Pancreas (tissue), 10 donors: ENCODE measurements at regions not wholly inside any gene's neighbourhood (a gene's known extent, or its start where the extent isn't known, plus 50 kb on each side); places are given as distances from the start of the nearest gene placed in this dataset.

Experiments used
- ATAC-seq, 4 donors: fragments of 200-7000 bp; cut with Tn5 transposase; one replicate each; pipeline versions ENCODE4 v1.8.0 to v1.9.1; 2020; ENCODE audit warnings: mild to moderate bottlenecking in 4 of 4, moderate library complexity in 4 of 4
- DNase-seq, 6 donors: peaks; one replicate each; pipeline ENCODE4 v3.0.0-alpha.2; 2020
- FAIRE-seq: peaks from 2 replicates; lab custom pipeline; 2012; peaks lifted over from hg19 to GRCh38; lab: Jason Lieb, UNC
- H3K27ac ChIP-seq, 4 donors: fragments of 200-600 bp; sonication (generic); 1 replicate in 3 of 4; 2 replicates in 1 of 4; pipeline versions ENCODE4 v1.5.0 to v1.8.0; 2020
- H3K27me3 ChIP-seq, 4 donors: fragments of 200-600 bp; one replicate each; pipeline ENCODE4 v1.8.0; 2021
- H3K36me3 ChIP-seq, 3 donors: fragments of 200-600 bp; sonication (generic) in 1 of 3; one replicate each; pipeline versions ENCODE4 v1.5.0 to v1.8.0; 2020 to 2021
- H3K4me1 ChIP-seq, 3 donors: fragments of 200-600 bp; one replicate each; pipeline ENCODE4 v1.8.0; 2021
- H3K4me3 ChIP-seq, 4 donors: fragments of 200-600 bp; sonication (generic) in 2 of 4; one replicate each; pipeline versions ENCODE4 v1.5.0 to v1.8.0; 2020 to 2021
- H3K9me3 ChIP-seq, 4 donors: fragments of 200-600 bp; one replicate each; pipeline ENCODE4 v1.8.0; 2021
- CTCF ChIP-seq, 4 donors: fragments of 200-600 bp; sonication (generic) in 3 of 4; IDR thresholded peaks; one replicate each; pipeline versions ENCODE4 v1.5.0 to v1.8.0; 2021; ENCODE audit warnings: antibody characterized with exemption in 4 of 4
- WGBS, 2 donors: extraction: QIAGEN DNeasy Blood & Tissue Kit; methylation state at CpG; one replicate each; pipeline ENCODE4 v1.1.7; 2013; 5-methylcytosine and 5-hydroxymethylcytosine counted together
- intact Hi-C, 3 donors: fragments of 100-400 bp; cut with DNase I; formaldehyde crosslinking; loops; one replicate each; pipeline versions ENCODE4 v1.11.1 to v1.14.2; 2022
- donor health status: healthy with polysubstance abuse.
- donor health status: DM: no; HTN: no; CAD: no; lungs with moderate emphysema.
- donor health status: DM: no; HTN: no; CAD: no.
- donor health status: control.
- donor health status: control.
- donor health status: Bipolar disorder and iron deficiency.
- donor health status: DM: yes; HTN: yes; CAD: no.
- donor health status: DM: no; HTN: no; CAD: no.
- donor health status: DM: no; HTN: no; CAD: no.
- donor health status: DM: yes; HTN: yes; CAD: no.

GRCh38 chr6:164124986-164125385, 710.5 kb downstream of the QKI start:
- Histone ChIP-seq H3K4me1 (no peaks in the 10 kb centered on the region), H3K9me3 (no peaks in the 10 kb centered on the region), H3K4me3 (no peak overlapping the region), H3K27ac (no peak overlapping the region), H3K27me3 (no peaks in the 10 kb centered on the region), H3K36me3 (no peaks in the 10 kb centered on the region)
- DNase-seq: no peak
- FAIRE-seq: no peak
- intact Hi-C loops: no loop called here
- TF ChIP-seq CTCF (IDR thresholded peaks at IDR 0.05): no peak
- no peak for ATAC-seq
- 66 to 69% methylated on average over 5 of the region's 5 CpGs for WGBS, 2 donors

GRCh38 chr6:164124473-164124872, 710.0 kb downstream of the QKI start:
- FAIRE-seq: no peak

GRCh38 chr6:164122109-164122508, 707.6 kb downstream of the QKI start:
- H3K9me3 ChIP-seq: no peaks in the 10 kb centered on the region
- no peak for DNase-seq
- FAIRE-seq: no peak
- TF ChIP-seq CTCF (IDR thresholded peaks at IDR 0.05): no peak
- no peak overlapping the region for H3K27ac ChIP-seq
- intact Hi-C loops: no loop called here
- no peaks in the 10 kb centered on the region for H3K36me3 ChIP-seq
- 82 to 90% methylated on average over 11 of the region's 11 CpGs for WGBS, 2 donors
- H3K4me1 ChIP-seq: no peaks in the 10 kb centered on the region
- no peak overlapping the region for H3K4me3 ChIP-seq
- no peak for ATAC-seq
- no peaks in the 10 kb centered on the region for H3K27me3 ChIP-seq

More at GRCh38 chr6:164124473-164124872, 710.0 kb downstream of the QKI start:
- WGBS, 2 donors: 73 to 88% methylated on average over 5 of the region's 5 CpGs
- Histone ChIP-seq H3K36me3 (no peaks in the 10 kb centered on the region), H3K27ac (no peak overlapping the region), H3K9me3 (no peaks in the 10 kb centered on the region), H3K4me1 (no peaks in the 10 kb centered on the region), H3K4me3 (no peak overlapping the region), H3K27me3 (no peaks in the 10 kb centered on the region)
- TF ChIP-seq CTCF (IDR thresholded peaks at IDR 0.05): no peak
- no peak for DNase-seq
- no peak for ATAC-seq
- intact Hi-C loops: no loop called here

- Histone ChIP-seq H3K4me1 (no peaks in the 10 kb centered on the region), H3K4me3 (no peak overlapping the region), H3K9me3 (no peaks in the 10 kb centered on the region), H3K27me3 (no peaks in the 10 kb centered on the region), H3K27ac (no peak overlapping the region), H3K36me3 (no peaks in the 10 kb centered on the region)
- no peak for ATAC-seq
- no peak for DNase-seq
- no peak for FAIRE-seq
- TF ChIP-seq CTCF (IDR thresholded peaks at IDR 0.05): no peak
- intact Hi-C loops: no loop called here
- WGBS, 2 donors: 63 to 74% methylated on average over 6 of the region's 6 CpGs
Observed at GRCh38 chr6:164121527-164121926, 707.0 kb downstream of the QKI start.

- no peak for TF ChIP-seq CTCF (IDR thresholded peaks at IDR 0.05)
- FAIRE-seq: no peak
- Histone ChIP-seq H3K4me3 (no peak overlapping the region), H3K36me3 (no peaks in the 10 kb centered on the region), H3K27me3 (no peaks in the 10 kb centered on the region), H3K9me3 (no peaks in the 10 kb centered on the region), H3K4me1 (no peaks in the 10 kb centered on the region), H3K27ac (no peak overlapping the region)
- DNase-seq: no peak
- ATAC-seq: no peak
- intact Hi-C loops: no loop called here
- 57 to 68% methylated on average over 5 of the region's 5 CpGs for WGBS, 2 donors
Observed at GRCh38 chr6:164114651-164115050, 700.1 kb downstream of the QKI start.
